ENCODE measurements at regions not wholly inside any gene's neighbourhood (a gene's known extent, or its start where the extent isn't known, plus 50 kb on each side); places are given as distances from the start of the nearest gene placed in this dataset.

- TF ChIP-seq, protein P1, sequence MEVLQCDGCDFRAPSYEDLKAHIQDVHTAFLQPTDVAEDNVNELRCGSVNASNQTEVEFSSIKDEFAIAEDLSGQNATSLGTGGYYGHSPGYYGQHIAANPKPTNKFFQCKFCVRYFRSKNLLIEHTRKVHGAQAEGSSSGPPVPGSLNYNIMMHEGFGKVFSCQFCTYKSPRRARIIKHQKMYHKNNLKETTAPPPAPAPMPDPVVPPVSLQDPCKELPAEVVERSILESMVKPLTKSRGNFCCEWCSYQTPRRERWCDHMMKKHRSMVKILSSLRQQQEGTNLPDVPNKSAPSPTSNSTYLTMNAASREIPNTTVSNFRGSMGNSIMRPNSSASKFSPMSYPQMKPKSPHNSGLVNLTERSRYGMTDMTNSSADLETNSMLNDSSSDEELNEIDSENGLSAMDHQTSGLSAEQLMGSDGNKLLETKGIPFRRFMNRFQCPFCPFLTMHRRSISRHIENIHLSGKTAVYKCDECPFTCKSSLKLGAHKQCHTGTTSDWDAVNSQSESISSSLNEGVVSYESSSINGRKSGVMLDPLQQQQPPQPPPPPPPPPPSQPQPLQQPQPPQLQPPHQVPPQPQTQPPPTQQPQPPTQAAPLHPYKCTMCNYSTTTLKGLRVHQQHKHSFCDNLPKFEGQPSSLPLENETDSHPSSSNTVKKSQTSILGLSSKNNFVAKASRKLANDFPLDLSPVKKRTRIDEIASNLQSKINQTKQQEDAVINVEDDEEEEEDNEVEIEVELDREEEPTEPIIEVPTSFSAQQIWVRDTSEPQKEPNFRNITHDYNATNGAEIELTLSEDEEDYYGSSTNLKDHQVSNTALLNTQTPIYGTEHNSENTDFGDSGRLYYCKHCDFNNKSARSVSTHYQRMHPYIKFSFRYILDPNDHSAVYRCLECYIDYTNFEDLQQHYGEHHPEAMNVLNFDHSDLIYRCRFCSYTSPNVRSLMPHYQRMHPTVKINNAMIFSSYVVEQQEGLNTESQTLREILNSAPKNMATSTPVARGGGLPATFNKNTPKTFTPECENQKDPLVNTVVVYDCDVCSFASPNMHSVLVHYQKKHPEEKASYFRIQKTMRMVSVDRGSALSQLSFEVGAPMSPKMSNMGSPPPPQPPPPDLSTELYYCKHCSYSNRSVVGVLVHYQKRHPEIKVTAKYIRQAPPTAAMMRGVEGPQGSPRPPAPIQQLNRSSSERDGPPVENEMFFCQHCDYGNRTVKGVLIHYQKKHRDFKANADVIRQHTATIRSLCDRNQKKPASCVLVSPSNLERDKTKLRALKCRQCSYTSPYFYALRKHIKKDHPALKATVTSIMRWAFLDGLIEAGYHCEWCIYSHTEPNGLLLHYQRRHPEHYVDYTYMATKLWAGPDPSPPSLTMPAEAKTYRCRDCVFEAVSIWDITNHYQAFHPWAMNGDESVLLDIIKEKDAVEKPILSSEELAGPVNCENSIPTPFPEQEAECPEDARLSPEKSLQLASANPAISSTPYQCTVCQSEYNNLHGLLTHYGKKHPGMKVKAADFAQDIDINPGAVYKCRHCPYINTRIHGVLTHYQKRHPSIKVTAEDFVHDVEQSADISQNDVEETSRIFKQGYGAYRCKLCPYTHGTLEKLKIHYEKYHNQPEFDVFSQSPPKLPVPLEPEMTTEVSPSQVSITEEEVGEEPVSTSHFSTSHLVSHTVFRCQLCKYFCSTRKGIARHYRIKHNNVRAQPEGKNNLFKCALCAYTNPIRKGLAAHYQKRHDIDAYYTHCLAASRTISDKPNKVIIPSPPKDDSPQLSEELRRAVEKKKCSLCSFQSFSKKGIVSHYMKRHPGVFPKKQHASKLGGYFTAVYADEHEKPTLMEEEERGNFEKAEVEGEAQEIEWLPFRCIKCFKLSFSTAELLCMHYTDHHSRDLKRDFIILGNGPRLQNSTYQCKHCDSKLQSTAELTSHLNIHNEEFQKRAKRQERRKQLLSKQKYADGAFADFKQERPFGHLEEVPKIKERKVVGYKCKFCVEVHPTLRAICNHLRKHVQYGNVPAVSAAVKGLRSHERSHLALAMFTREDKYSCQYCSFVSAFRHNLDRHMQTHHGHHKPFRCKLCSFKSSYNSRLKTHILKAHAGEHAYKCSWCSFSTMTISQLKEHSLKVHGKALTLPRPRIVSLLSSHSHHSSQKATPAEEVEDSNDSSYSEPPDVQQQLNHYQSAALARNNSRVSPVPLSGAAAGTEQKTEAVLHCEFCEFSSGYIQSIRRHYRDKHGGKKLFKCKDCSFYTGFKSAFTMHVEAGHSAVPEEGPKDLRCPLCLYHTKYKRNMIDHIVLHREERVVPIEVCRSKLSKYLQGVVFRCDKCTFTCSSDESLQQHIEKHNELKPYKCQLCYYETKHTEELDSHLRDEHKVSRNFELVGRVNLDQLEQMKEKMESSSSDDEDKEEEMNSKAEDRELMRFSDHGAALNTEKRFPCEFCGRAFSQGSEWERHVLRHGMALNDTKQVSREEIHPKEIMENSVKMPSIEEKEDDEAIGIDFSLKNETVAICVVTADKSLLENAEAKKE (CRISPR knock-in tag; IDR thresholded peaks at IDR 0.05) = no peak
- no peak for TF ChIP-seq STAT1 (IDR thresholded peaks at IDR 0.05; ENCODE audit: unreplicated experiment)
- TF ChIP-seq, protein P2, sequence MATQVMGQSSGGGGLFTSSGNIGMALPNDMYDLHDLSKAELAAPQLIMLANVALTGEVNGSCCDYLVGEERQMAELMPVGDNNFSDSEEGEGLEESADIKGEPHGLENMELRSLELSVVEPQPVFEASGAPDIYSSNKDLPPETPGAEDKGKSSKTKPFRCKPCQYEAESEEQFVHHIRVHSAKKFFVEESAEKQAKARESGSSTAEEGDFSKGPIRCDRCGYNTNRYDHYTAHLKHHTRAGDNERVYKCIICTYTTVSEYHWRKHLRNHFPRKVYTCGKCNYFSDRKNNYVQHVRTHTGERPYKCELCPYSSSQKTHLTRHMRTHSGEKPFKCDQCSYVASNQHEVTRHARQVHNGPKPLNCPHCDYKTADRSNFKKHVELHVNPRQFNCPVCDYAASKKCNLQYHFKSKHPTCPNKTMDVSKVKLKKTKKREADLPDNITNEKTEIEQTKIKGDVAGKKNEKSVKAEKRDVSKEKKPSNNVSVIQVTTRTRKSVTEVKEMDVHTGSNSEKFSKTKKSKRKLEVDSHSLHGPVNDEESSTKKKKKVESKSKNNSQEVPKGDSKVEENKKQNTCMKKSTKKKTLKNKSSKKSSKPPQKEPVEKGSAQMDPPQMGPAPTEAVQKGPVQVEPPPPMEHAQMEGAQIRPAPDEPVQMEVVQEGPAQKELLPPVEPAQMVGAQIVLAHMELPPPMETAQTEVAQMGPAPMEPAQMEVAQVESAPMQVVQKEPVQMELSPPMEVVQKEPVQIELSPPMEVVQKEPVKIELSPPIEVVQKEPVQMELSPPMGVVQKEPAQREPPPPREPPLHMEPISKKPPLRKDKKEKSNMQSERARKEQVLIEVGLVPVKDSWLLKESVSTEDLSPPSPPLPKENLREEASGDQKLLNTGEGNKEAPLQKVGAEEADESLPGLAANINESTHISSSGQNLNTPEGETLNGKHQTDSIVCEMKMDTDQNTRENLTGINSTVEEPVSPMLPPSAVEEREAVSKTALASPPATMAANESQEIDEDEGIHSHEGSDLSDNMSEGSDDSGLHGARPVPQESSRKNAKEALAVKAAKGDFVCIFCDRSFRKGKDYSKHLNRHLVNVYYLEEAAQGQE (IDR thresholded peaks at IDR 0.05; ENCODE audit: unreplicated experiment) = no peak
- no peak for TF ChIP-seq ZNF331 (CRISPR knock-in tag; IDR thresholded peaks at IDR 0.05; ENCODE audit: low read depth)
- TF ChIP-seq EZH2 (IDR thresholded peaks at IDR 0.05; ENCODE audit: low read depth, unreplicated experiment) = no peak
- no peak for TF ChIP-seq ETS1 (IDR thresholded peaks at IDR 0.05)
- TF ChIP-seq JUNB (IDR thresholded peaks at IDR 0.05; ENCODE audit: unreplicated experiment) = no peak
- TF ChIP-seq EZH2phosphoT487 (IDR thresholded peaks at IDR 0.05; ENCODE audit: unreplicated experiment) = no peak
- TF ChIP-seq NANOG (IDR thresholded peaks at IDR 0.05; ENCODE audit: borderline replicate concordance) = no peak
- no peak for TF ChIP-seq POLR2AphosphoS5 (IDR thresholded peaks at IDR 0.05; ENCODE audit: low read depth)
- no peak for TF ChIP-seq ZNF114 (CRISPR knock-in tag; IDR thresholded peaks at IDR 0.05)
Observed at GRCh38 chr1:5758000-5758858, 234.0 kb downstream of the NPHP4 start (continued).
